K562 (cell line): ENCODE measurements at regions not wholly inside any gene's neighbourhood (a gene's known extent, or its start where the extent isn't known, plus 50 kb on each side); places are given as distances from the start of the nearest gene placed in this dataset.

ENCODE experiments used
- ATAC-seq: fragments of 200-7000 bp; cut with Tn5 transposase; 3 replicates; pipeline ENCODE4 v1.9.1; 2020; ENCODE audit warnings: moderate library complexity
- BruUV-seq: library from RNA; stranded (reverse); fragments of 400-500 nt; replicated peaks from 2 replicates; lab custom pipeline; 2021; lab: Mats Ljungman, UMichigan
- CTCF ChIA-PET: fragments of 300-600 bp; formaldehyde crosslinking; extraction: SDS; loops from one replicate; lab custom pipeline; 2021; ENCODE audit warnings: low intra/inter-chr PET ratio; lab: Yijun Ruan, JAX
- POLR2A ChIA-PET: fragments of 300-600, 350-650 bp; sonication (Branson Sonifier 250); formaldehyde crosslinking; extraction: SDS; loops from one replicate; lab custom pipeline; 2021; ENCODE audit warnings: antibody characterized with exemption, inconsistent platforms; lab: Yijun Ruan, JAX
- DNase-seq, 4 experiments: peaks; one replicate each; pipeline versions ENCODE4 v3.0.0 to v3.0.0-alpha.2; 2011 to 2018; ENCODE audit warnings: low spot score in 3 of 4, mixed read lengths in 3 of 4; ENCODE audit errors: extremely low read depth in 1 of 4
- FAIRE-seq: peaks from 2 replicates; lab custom pipeline; 2011; peaks lifted over from hg19 to GRCh38; lab: Jason Lieb, UNC
- H2AFZ ChIP-seq: 2 replicates; pipeline ENCODE4 v1.6.0; 2011; ENCODE audit warnings: low read depth, low read length, control low read depth, inconsistent platforms
- H3K27ac ChIP-seq: fragments of 200-600 bp; 3 replicates; pipeline ENCODE4 v1.8.0; 2011; ENCODE audit warnings: low read depth, mild to moderate bottlenecking, control low read depth, inconsistent platforms, low read length, moderate library complexity, mixed read lengths; ENCODE audit errors: extremely low read depth
- H3K27me3 ChIP-seq, 2 experiments: fragments of 300-600 bp in 1 of 2; 2 replicates in 1 of 2; 3 replicates in 1 of 2; pipeline versions ENCODE4 v1.6.0 to v1.8.0; 2011; ENCODE audit warnings: inconsistent platforms in 2 of 2, low read length in 2 of 2, mild to moderate bottlenecking in 1 of 2, mixed read lengths in 1 of 2, moderate library complexity in 1 of 2; ENCODE audit not compliant: control insufficient read depth in 2 of 2, insufficient read depth in 2 of 2
- H3K36me3 ChIP-seq: fragments of 300-600 bp; 3 replicates; pipeline ENCODE4 v1.8.0; 2011; ENCODE audit warnings: mild to moderate bottlenecking, low read length, inconsistent platforms; ENCODE audit not compliant: control insufficient read depth, insufficient read depth
- H3K4me1 ChIP-seq, 2 experiments: fragments of 200-600 bp in 1 of 2; replicated peaks in 1 of 2; 2 replicates in 1 of 2; 3 replicates in 1 of 2; pipeline versions ENCODE4 v1.5.1 to v1.8.0; 2011; ENCODE audit warnings: inconsistent platforms in 2 of 2, low read length in 2 of 2, mild to moderate bottlenecking in 1 of 2, mixed read lengths in 1 of 2, moderate library complexity in 1 of 2; ENCODE audit not compliant: control insufficient read depth in 2 of 2, insufficient read depth in 2 of 2
- H3K4me2 ChIP-seq: 2 replicates; pipeline ENCODE4 v1.6.1; 2011; ENCODE audit warnings: low read length, control low read depth, inconsistent platforms, mixed read lengths; ENCODE audit not compliant: insufficient read depth
- H3K4me3 ChIP-seq: fragments of 200-600 bp; sonication (generic), shearing (Covaris generic); 2 replicates; pipeline ENCODE4 v1.5.1; 2016; ENCODE audit warnings: control low read depth, inconsistent platforms
- H3K79me2 ChIP-seq: fragments of 200-600 bp; 3 replicates; pipeline ENCODE4 v1.8.0; 2011; ENCODE audit warnings: low read length, inconsistent platforms; ENCODE audit not compliant: control insufficient read depth, insufficient read depth
- H3K9ac ChIP-seq, 2 experiments: 2 replicates each; pipeline versions ENCODE4 v1.6.0 to v1.6.1; 2011; ENCODE audit warnings: low read depth in 2 of 2, low read length in 2 of 2, control low read depth in 1 of 2, inconsistent platforms in 1 of 2, mild to moderate bottlenecking in 1 of 2, mixed read lengths in 1 of 2; ENCODE audit not compliant: insufficient read depth in 1 of 2
- H3K9me1 ChIP-seq: one replicate; pipeline ENCODE4 v1.6.0; 2011; ENCODE audit warnings: inconsistent platforms, mild to moderate bottlenecking, low read length, moderate library complexity; ENCODE audit not compliant: control insufficient read depth, insufficient read depth
- H3K9me3 ChIP-seq: replicated peaks from 2 replicates; pipeline ENCODE4 v1.5.1; 2011; ENCODE audit warnings: low read depth, low read length, inconsistent platforms; ENCODE audit not compliant: control insufficient read depth, insufficient read depth
- H4K20me1 ChIP-seq: replicated peaks from 2 replicates; pipeline ENCODE4 v1.6.1; 2011; ENCODE audit warnings: low read length, inconsistent platforms, mixed read lengths; ENCODE audit not compliant: control insufficient read depth, insufficient read depth
- CTCF ChIP-seq, 3 experiments: IDR thresholded peaks in 2 of 3; conservative IDR thresholded peaks in 1 of 3; 2 replicates each; pipeline ENCODE4 v1.5.1; 2011 to 2012; ENCODE audit warnings: low read length in 3 of 3, mild to moderate bottlenecking in 3 of 3, control low read depth in 2 of 3, improper control_type of control experiment in 1 of 3, inconsistent platforms in 1 of 3, low read depth in 1 of 3, mixed read lengths in 1 of 3, moderate library complexity in 1 of 3; ENCODE audit not compliant: insufficient read depth in 2 of 3
- ELF2 ChIP-seq: fragments of 250-450 bp; sonication (Bioruptor Pico); IDR thresholded peaks from 2 replicates; pipeline ENCODE4 v1.5.0; 2021; ENCODE audit warnings: mild to moderate bottlenecking
- NCOA4 ChIP-seq: fragments of 450-650 bp; IDR thresholded peaks from 2 replicates; pipeline ENCODE4 v1.6.1; 2018; ENCODE audit warnings: mild to moderate bottlenecking; ENCODE audit not compliant: partially characterized antibody
- RAD21 ChIP-seq, 2 experiments: fragments of 250-450 bp in 1 of 2; fragments of 450-650 bp in 1 of 2; sonication (Bioruptor Pico) in 1 of 2; formaldehyde crosslinking in 1 of 2; IDR thresholded peaks in 1 of 2; conservative IDR thresholded peaks in 1 of 2; 2 replicates each; pipeline versions ENCODE4 v1.4.0 to v1.8.0; 2020 to 2022; ENCODE audit warnings: mild to moderate bottlenecking in 2 of 2, moderate library complexity in 1 of 2
- SMC3 ChIP-seq: conservative IDR thresholded peaks from 2 replicates; pipeline ENCODE4 v1.6.1; 2011; ENCODE audit warnings: low read depth, low read length, improper control_type of control experiment; ENCODE audit not compliant: insufficient read depth
- ZNF764 ChIP-seq: fragments of 250-450 bp; sonication (Bioruptor Pico); IDR thresholded peaks from 2 replicates; pipeline ENCODE4 v1.4.0; 2020; ENCODE audit warnings: low read depth, mild to moderate bottlenecking, moderate library complexity
- WGBS: fragments of 100-300 bp; shearing (Covaris generic); methylation state at CpG from one replicate; pipeline ENCODE4 v1.1.6; 2016; ENCODE audit warnings: low coverage, mixed read lengths; ENCODE audit not compliant: insufficient coverage; ENCODE audit errors: missing lambda C conversion rate; 5-methylcytosine and 5-hydroxymethylcytosine counted together
- in situ Hi-C: fragments of 300-500 bp; cut with MboI; formaldehyde crosslinking; loops from 4 replicates; pipeline ENCODE4 v1.15.0; 2018; ENCODE audit warnings: inconsistent platforms, mixed read lengths
- intact Hi-C: fragments of 100-400 bp; cut with micrococcal nuclease; formaldehyde crosslinking; loops from 2 replicates; pipeline ENCODE4 v1.14.2; 2022

- no peak overlapping the region for H3K27ac ChIP-seq
- H3K4me2 ChIP-seq: no peak overlapping the region
- intact Hi-C loops: loop anchor here (1.0 to 10.0 kb wide), 2 partner anchors 209 to 405 kb away; no protein-coding TSS in a partner anchor
- H2AFZ ChIP-seq: no peak overlapping the region
- 0 out of 2 replicates have a peak, but pooled peaks cover 3% of the 10 kb centered on the region for H4K20me1 ChIP-seq
- ATAC-seq (peak; percentile 76), FAIRE-seq (no peak), DNase-seq (peak; percentile 11 to 40 (median 20))
- no peak overlapping the region for H3K4me3 ChIP-seq
- 0% methylated on average over 1 of the region's 1 CpG for WGBS
- H3K4me1 ChIP-seq: no peaks in the 10 kb centered on the region
- ChIA-PET CTCF (interaction anchor here (0.8 to 1.0 kb wide), 2 partner anchors 208 to 209 kb away, joined by 3 to 7 read pairs; no protein-coding TSS in a partner anchor), POLR2A (no interaction called here)
- no peak overlapping the region for H3K9ac ChIP-seq
- no peaks in the 10 kb centered on the region for H3K9me1 ChIP-seq
- TF ChIP-seq RAD21 (CRISPR knock-in tag; conservative IDR thresholded peaks at IDR 0.05 in 1 of 2, IDR thresholded peaks at IDR 0.05 in 1 of 2): peak; percentile 8 to 47; a peak in 2 of 4 replicates
- TF ChIP-seq ELF2: no peak
- TF ChIP-seq SMC3: 0 out of 2 replicates have a peak, but pooled peaks have one; percentile 14
- peak; percentile 44 to 60 (median 59); a peak in 5 of 6 replicates for TF ChIP-seq CTCF (IDR thresholded peaks at IDR 0.05 in 2 of 3, conservative IDR thresholded peaks at IDR 0.05 in 1 of 3; ENCODE audit: insufficient read depth in 2 of 3, low read depth in 1 of 3, low read length in 3 of 3)
- TF ChIP-seq NCOA4: no peak
- TF ChIP-seq ZNF764 (CRISPR knock-in tag): 0 out of 2 replicates have a peak, but pooled peaks have one; percentile 29
- no peaks in the 10 kb centered on the region for H3K36me3 ChIP-seq
- in situ Hi-C loops: no loop called here
- H3K27me3 ChIP-seq: no peaks in the 10 kb centered on the region
- H3K9me3 ChIP-seq: no peaks in the 10 kb centered on the region
- no peaks in the 10 kb centered on the region for H3K79me2 ChIP-seq
- BruUV-seq: no TSS peak
These were observed 306.7 kb upstream of the MAOA start for GRCh38 chrX:43349363-43349762.
